ENCODE measurements at regions not wholly inside any gene's neighbourhood (a gene's known extent, or its start where the extent isn't known, plus 50 kb on each side); places are given as distances from the start of the nearest gene placed in this dataset.

DNA sequence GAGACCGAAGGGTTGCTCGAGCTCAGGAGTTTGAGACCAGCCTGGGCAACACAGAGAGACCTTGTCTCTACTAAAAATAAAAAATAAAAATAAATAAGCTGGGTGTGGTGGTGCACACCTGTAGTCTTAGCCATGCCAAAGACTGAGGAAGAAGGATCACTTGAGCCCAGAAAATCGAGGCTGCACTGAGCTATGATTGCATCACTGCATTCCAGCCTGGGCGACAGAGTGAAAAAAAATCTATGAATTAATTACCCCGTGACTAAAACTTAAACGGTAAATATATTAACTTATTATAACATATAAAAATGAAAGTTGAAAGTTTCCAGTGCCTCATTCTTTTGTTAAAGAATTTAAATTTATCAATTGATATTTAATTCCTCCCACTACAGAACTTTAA lies 273.7 kb downstream of the KLF12 start:
- no peaks in the 10 kb centered on the region for H3K9me3 ChIP-seq
- H3K36me3 ChIP-seq, result no peaks in the 10 kb centered on the region
- no peak overlapping the region for H3K4me3 ChIP-seq
- TF ChIP-seq, protein P1, sequence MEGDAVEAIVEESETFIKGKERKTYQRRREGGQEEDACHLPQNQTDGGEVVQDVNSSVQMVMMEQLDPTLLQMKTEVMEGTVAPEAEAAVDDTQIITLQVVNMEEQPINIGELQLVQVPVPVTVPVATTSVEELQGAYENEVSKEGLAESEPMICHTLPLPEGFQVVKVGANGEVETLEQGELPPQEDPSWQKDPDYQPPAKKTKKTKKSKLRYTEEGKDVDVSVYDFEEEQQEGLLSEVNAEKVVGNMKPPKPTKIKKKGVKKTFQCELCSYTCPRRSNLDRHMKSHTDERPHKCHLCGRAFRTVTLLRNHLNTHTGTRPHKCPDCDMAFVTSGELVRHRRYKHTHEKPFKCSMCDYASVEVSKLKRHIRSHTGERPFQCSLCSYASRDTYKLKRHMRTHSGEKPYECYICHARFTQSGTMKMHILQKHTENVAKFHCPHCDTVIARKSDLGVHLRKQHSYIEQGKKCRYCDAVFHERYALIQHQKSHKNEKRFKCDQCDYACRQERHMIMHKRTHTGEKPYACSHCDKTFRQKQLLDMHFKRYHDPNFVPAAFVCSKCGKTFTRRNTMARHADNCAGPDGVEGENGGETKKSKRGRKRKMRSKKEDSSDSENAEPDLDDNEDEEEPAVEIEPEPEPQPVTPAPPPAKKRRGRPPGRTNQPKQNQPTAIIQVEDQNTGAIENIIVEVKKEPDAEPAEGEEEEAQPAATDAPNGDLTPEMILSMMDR (IDR thresholded peaks at IDR 0.05), result no peak
- intact Hi-C loops (cut with DNase I), result no loop called here
- no peak overlapping the region for H3K27ac ChIP-seq
- no peaks in the 10 kb centered on the region for H3K4me1 ChIP-seq
- H3K27me3 ChIP-seq, result no peaks in the 10 kb centered on the region
- DNase-seq (ENCODE audit: low spot score in 2 of 2), result no peak

DNA sequence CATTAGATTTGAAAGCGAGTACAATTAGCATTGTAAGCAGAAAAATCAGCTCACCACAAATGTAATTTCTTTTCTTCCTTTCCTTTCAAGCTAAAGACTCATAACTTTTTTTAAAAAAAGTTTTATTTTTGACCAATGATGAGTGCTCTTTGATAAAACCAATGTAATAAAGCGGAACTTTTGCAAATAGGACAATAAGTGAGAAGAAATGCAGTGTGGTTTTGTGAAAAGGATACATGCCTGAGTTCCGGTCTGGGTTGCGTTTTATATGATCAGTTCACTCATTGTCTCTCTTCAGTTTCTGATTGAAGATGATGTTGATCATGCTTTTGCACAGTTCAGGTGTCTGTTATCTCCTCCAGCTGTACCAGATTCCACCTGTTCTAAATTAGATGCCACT lies 274.4 kb downstream of the KLF12 start:
- no peaks in the 10 kb centered on the region for H3K4me1 ChIP-seq
- H3K4me3 ChIP-seq, result no peak overlapping the region
- no peaks in the 10 kb centered on the region for H3K9me3 ChIP-seq
- TF ChIP-seq, protein P1 (IDR thresholded peaks at IDR 0.05), result no peak
- H3K27ac ChIP-seq, result no peak overlapping the region
- intact Hi-C loops (cut with DNase I), result no loop called here
- no peak for DNase-seq (ENCODE audit: low spot score in 2 of 2)
- H3K27me3 ChIP-seq, result no peaks in the 10 kb centered on the region
- H3K36me3 ChIP-seq, result no peaks in the 10 kb centered on the region

DNA sequence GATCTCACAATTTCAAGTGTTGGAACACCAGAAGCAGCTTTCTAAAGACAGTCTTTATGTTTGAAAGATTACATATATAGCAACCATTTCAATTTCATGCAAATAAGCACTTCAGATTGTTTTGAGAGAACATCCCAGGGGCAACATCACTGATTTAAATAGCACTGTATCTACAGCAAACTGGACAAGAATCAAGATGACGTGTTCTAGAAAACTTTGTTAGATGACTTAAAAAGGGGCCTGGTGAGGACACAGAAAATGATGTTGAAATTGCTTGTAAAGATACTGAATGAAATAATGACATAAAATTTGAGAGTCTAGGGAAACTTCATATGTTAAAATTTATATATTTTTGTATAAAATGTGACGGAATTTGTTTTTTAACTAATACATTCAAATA lies 277.1 kb downstream of the KLF12 start:
- TF ChIP-seq, protein P1 (IDR thresholded peaks at IDR 0.05), result no peak
- H3K4me1 ChIP-seq, result no peaks in the 10 kb centered on the region
- H3K9me3 ChIP-seq, result no peaks in the 10 kb centered on the region
- H3K27ac ChIP-seq, result no peak overlapping the region
- no peaks in the 10 kb centered on the region for H3K27me3 ChIP-seq
- H3K36me3 ChIP-seq, result no peaks in the 10 kb centered on the region
- DNase-seq (ENCODE audit: low spot score in 2 of 2), result no peak
- no peak overlapping the region for H3K4me3 ChIP-seq
- intact Hi-C loops (cut with DNase I), result no loop called here

DNA sequence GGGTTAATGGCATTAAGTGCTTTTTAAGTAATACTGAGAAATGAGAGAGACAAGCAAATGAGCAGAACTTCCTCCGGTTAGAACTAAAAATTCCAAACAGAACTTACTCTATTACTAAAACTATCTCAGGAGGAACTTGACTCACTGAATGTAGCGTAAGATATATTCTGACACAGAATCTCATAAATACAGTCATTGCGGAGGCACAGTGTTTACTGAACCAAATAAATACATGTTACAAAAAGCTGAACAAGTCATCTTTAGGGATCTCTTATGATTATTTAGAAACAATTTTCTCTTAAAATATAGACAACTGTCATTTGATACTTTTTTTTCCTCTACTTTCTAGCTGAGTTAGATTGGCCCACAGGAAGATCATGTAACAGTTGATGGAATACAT lies 283.1 kb downstream of the KLF12 start:
- Histone ChIP-seq H3K27ac (no peak overlapping the region), H3K4me1 (no peaks in the 10 kb centered on the region), H3K9me3 (no peaks in the 10 kb centered on the region), H3K4me3 (no peak overlapping the region), H3K27me3 (no peaks in the 10 kb centered on the region), H3K36me3 (peaks cover 0 to 1% of the 10 kb centered on the region in 2 donors)
- TF ChIP-seq, protein P1 (IDR thresholded peaks at IDR 0.05), result no peak
- intact Hi-C loops (cut with DNase I), result no loop called here
- DNase-seq (ENCODE audit: low spot score in 2 of 2), result no peak

DNA sequence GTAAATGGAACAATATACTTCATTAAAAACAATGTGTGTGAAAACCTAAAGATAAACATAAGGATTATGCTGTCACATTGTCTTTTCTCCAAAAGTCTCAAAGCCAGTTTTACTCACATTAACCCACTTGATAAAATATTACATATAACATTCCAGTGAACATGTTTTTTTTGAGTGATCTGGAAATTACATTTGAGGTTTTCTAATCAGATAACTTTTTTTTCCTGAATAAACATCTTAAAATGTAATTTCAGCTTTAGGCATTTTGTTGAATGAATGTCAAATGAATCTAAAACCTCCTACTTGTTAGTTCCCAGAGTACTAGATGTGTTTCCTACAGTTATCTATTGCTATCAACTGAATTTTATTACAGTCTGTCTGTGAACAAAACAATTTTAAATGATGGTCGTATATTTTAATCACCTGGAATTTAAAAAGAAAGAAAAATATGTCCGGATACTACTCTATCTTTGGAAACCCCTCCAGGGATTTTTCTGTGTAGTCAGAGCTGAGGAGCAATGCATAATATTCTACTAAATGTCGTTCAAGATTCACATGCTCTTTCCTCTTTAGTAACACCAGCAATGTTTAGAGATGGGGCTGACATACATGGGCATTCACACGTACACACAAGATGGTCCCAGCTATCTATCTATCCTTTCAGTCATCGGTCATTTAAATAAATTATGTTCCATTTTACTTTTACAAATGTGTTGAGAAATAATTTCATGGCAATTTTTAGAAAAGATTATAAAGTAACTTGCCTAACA lies 283.9 kb downstream of the KLF12 start:
- H3K27me3 ChIP-seq, result no peaks in the 10 kb centered on the region
- H3K27ac ChIP-seq, result no peak overlapping the region
- H3K36me3 ChIP-seq, result peaks cover 0 to 9% of the 10 kb centered on the region in 2 donors
- H3K4me1 ChIP-seq, result no peaks in the 10 kb centered on the region
- H3K9me3 ChIP-seq, result no peaks in the 10 kb centered on the region
- no peak for DNase-seq (ENCODE audit: low spot score in 2 of 2)
- TF ChIP-seq, protein P1 (IDR thresholded peaks at IDR 0.05), result no peak
- intact Hi-C loops (cut with DNase I), result no loop called here
- no peak overlapping the region for H3K4me3 ChIP-seq
